GM23338 (cell line): ENCODE measurements at regions not wholly inside any gene's neighbourhood (a gene's known extent, or its start where the extent isn't known, plus 50 kb on each side); places are given as distances from the start of the nearest gene placed in this dataset.
"Not testable (repeated sequence)": the region's sequence is repeated elsewhere in the genome, so short reads cannot be mapped to it uniquely, and the experiment has no call there.

Experiments used
- CREB1 ChIP-seq: fragments of 250-450 bp; sonication (Bioruptor Pico); IDR thresholded peaks from 2 replicates; pipeline ENCODE4 v1.5.0; 2020; ENCODE audit warnings: low read depth, mild to moderate bottlenecking, moderate library complexity
- POLR2AphosphoS5 ChIP-seq: IDR thresholded peaks from 2 replicates; pipeline ENCODE4 v1.6.1; 2016; ENCODE audit warnings: antibody characterized with exemption, low read depth
- TF ChIP-seq, protein P1 (sequence below), 2 experiments: fragments of 200-600 bp in 1 of 2; sonication (generic) in 1 of 2; conservative IDR thresholded peaks; 2 replicates each; pipeline versions ENCODE4 v1.5.1 to v1.6.1; 2016 to 2017; ENCODE audit warnings: antibody characterized with exemption in 2 of 2, low read depth in 2 of 2, mild to moderate bottlenecking in 2 of 2, moderate library complexity in 1 of 2

DNA sequence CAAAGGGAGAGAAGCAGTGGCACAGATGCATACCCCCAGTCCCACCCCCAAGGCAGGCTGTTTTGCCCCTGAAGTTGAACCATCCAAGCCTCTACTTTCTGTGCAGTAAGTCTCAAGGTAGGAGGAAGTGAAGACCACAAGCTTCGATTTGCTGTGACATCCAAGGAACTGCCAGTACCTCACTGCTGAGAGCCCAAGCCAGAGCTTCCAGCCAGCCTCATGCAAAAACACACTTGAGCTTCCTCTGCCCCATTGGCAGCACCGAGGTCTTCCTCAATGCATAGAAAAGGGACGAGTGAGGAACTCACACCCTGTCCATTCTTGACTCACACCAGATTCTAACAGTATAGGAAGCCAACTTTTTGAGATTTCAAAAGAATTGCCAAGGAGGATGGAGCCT lies 311.7 kb downstream of the BCL2L11 start:
- TF ChIP-seq, protein P1, sequence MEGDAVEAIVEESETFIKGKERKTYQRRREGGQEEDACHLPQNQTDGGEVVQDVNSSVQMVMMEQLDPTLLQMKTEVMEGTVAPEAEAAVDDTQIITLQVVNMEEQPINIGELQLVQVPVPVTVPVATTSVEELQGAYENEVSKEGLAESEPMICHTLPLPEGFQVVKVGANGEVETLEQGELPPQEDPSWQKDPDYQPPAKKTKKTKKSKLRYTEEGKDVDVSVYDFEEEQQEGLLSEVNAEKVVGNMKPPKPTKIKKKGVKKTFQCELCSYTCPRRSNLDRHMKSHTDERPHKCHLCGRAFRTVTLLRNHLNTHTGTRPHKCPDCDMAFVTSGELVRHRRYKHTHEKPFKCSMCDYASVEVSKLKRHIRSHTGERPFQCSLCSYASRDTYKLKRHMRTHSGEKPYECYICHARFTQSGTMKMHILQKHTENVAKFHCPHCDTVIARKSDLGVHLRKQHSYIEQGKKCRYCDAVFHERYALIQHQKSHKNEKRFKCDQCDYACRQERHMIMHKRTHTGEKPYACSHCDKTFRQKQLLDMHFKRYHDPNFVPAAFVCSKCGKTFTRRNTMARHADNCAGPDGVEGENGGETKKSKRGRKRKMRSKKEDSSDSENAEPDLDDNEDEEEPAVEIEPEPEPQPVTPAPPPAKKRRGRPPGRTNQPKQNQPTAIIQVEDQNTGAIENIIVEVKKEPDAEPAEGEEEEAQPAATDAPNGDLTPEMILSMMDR (conservative IDR thresholded peaks at IDR 0.05; ENCODE audit: low read depth in 2 of 2), result not testable (repeated sequence)
- not testable (repeated sequence) for TF ChIP-seq CREB1 (CRISPR knock-in tag); POLR2AphosphoS5
